Endothelial cell of hepatic sinusoid (primary cell): ENCODE measurements at regions not wholly inside any gene's neighbourhood (a gene's known extent, or its start where the extent isn't known, plus 50 kb on each side); places are given as distances from the start of the nearest gene placed in this dataset.

Source experiments
- in situ Hi-C: cut with HindIII; loops from 2 replicates; pipeline ENCODE4 v1.10.0; 2017; ENCODE audit warnings: low sequenced_read_pairs

GRCh38 chr2:204451766-204452165 lies 93.5 kb upstream of the PARD3B start:
- in situ Hi-C loops: no loop called here

GRCh38 chr2:204452464-204453023 lies 92.7 kb upstream of the PARD3B start:
- in situ Hi-C loops: no loop called here

GRCh38 chr2:204453730-204454167 lies 91.5 kb upstream of the PARD3B start:
- in situ Hi-C loops: no loop called here

- in situ Hi-C loops: no loop called here
Measured at GRCh38 chr2:204454672-204455380, 90.4 kb upstream of the PARD3B start.

GRCh38 chr2:204468746-204469429 lies 76.4 kb upstream of the PARD3B start:
- in situ Hi-C loops: no loop called here

GRCh38 chr2:204470178-204470620 lies 75.1 kb upstream of the PARD3B start:
- in situ Hi-C loops: no loop called here

- in situ Hi-C loops: no loop called here
Measured at GRCh38 chr2:204470621-204471196, 74.6 kb upstream of the PARD3B start.

- in situ Hi-C loops: no loop called here
Measured at GRCh38 chr2:204472375-204472774, 72.9 kb upstream of the PARD3B start.

- in situ Hi-C loops: no loop called here
Measured at GRCh38 chr2:204473224-204473623, 72.1 kb upstream of the PARD3B start.

GRCh38 chr2:204475399-204475798 lies 69.9 kb upstream of the PARD3B start:
- in situ Hi-C loops: no loop called here

- in situ Hi-C loops: no loop called here
Measured at GRCh38 chr2:204477358-204477950, 67.8 kb upstream of the PARD3B start.

- in situ Hi-C loops: no loop called here
Measured at GRCh38 chr2:204479557-204479956, 65.7 kb upstream of the PARD3B start.

GRCh38 chr2:204480676-204481075 lies 64.6 kb upstream of the PARD3B start:
- in situ Hi-C loops: no loop called here

GRCh38 chr2:204483608-204484081 lies 61.6 kb upstream of the PARD3B start:
- in situ Hi-C loops: no loop called here

GRCh38 chr2:204486321-204486720 lies 59.0 kb upstream of the PARD3B start:
- in situ Hi-C loops: no loop called here

GRCh38 chr2:204486805-204487204 lies 58.5 kb upstream of the PARD3B start:
- in situ Hi-C loops: no loop called here

- in situ Hi-C loops: no loop called here
Measured at GRCh38 chr2:204487447-204488229, 57.6 kb upstream of the PARD3B start.

GRCh38 chr2:204491528-204491927 lies 53.7 kb upstream of the PARD3B start:
- in situ Hi-C loops: no loop called here

GRCh38 chr2:204492417-204492816 lies 52.9 kb upstream of the PARD3B start:
- in situ Hi-C loops: no loop called here

- in situ Hi-C loops: no loop called here
Measured at GRCh38 chr2:204494681-204495080, 50.6 kb upstream of the PARD3B start.
